GM21737 (cell line): ENCODE measurements at regions not wholly inside any gene's neighbourhood (a gene's known extent, or its start where the extent isn't known, plus 50 kb on each side); places are given as distances from the start of the nearest gene placed in this dataset.
"Not testable (repeated sequence)": the region's sequence is repeated elsewhere in the genome, so short reads cannot be mapped to it uniquely, and the experiment has no call there.

Source experiments
- ATAC-seq: cut with Tn5 transposase; IDR thresholded peaks from one replicate; pipeline ENCODE4 v1.9.1; 2021; ENCODE audit warnings: mild to moderate bottlenecking, moderate library complexity; ENCODE audit not compliant: unreplicated experiment

GRCh38 chr9:109972026-109972882 is 192.3 kb downstream of the PALM2AKAP2 start:
- peak; percentile 47 for ATAC-seq

- ATAC-seq: no peak
These were observed 193.3 kb downstream of the PALM2AKAP2 start for GRCh38 chr9:109973336-109973735.

- ATAC-seq: peak; percentile 60
These were observed 194.3 kb downstream of the PALM2AKAP2 start for GRCh38 chr9:109974143-109974917.

- ATAC-seq: no peak
These were observed 194.9 kb downstream of the PALM2AKAP2 start for GRCh38 chr9:109974918-109975276.

GRCh38 chr9:109975574-109976295 is 195.7 kb downstream of the PALM2AKAP2 start:
- ATAC-seq: no peak

GRCh38 chr9:109976303-109976702 is 196.3 kb downstream of the PALM2AKAP2 start:
- ATAC-seq: no peak

GRCh38 chr9:109977521-109977920 is 197.5 kb downstream of the PALM2AKAP2 start:
- ATAC-seq: no peak

GRCh38 chr9:109981091-109981490 is 201.1 kb downstream of the PALM2AKAP2 start:
- ATAC-seq: no peak

- ATAC-seq: no peak
These were observed 206.6 kb downstream of the PALM2AKAP2 start for GRCh38 chr9:109986521-109986991.

- no peak for ATAC-seq
These were observed 209.3 kb downstream of the PALM2AKAP2 start for GRCh38 chr9:109989296-109989695.

GRCh38 chr9:109990541-109990940 is 210.5 kb downstream of the PALM2AKAP2 start:
- ATAC-seq: no peak

- ATAC-seq: no peak
These were observed 212.3 kb downstream of the PALM2AKAP2 start for GRCh38 chr9:109992293-109992692.

- ATAC-seq: no peak
These were observed 213.4 kb downstream of the PALM2AKAP2 start for GRCh38 chr9:109993250-109993978.

- no peak for ATAC-seq
These were observed 213.8 kb downstream of the C9orf152 start for GRCh38 chr9:109994141-109994540.

GRCh38 chr9:109996936-109997580 is 210.9 kb downstream of the C9orf152 start:
- no peak for ATAC-seq

- ATAC-seq: no peak
These were observed 210.3 kb downstream of the C9orf152 start for GRCh38 chr9:109997682-109998081.

- not testable (repeated sequence) for ATAC-seq
These were observed 202.4 kb downstream of the C9orf152 start for GRCh38 chr9:110005521-110005920.

GRCh38 chr9:110006657-110007056 is 201.3 kb downstream of the C9orf152 start:
- no peak for ATAC-seq

GRCh38 chr9:110007477-110008270 is 200.3 kb downstream of the C9orf152 start:
- ATAC-seq: peak; percentile 89
